PFSK-1 (cell line): ENCODE measurements at regions not wholly inside any gene's neighbourhood (a gene's known extent, or its start where the extent isn't known, plus 50 kb on each side); places are given as distances from the start of the nearest gene placed in this dataset.

Source experiments
- FOXP2 ChIP-seq: optimal IDR thresholded peaks from 2 replicates; pipeline ENCODE3; 2011; ENCODE audit warnings: borderline replicate concordance, control low read depth, inconsistent platforms; ENCODE audit not compliant: insufficient read depth; ENCODE audit errors: extremely low read length, extremely low read depth
- POLR2AphosphoS5 ChIP-seq: IDR thresholded peaks from 2 replicates; pipeline ENCODE4 v1.6.1; 2012; ENCODE audit warnings: low read depth, mild to moderate bottlenecking, control low read depth, low read length, moderate library complexity
- REST ChIP-seq, 2 experiments: IDR thresholded peaks; 2 replicates each; pipeline versions ENCODE4 v1.6.1 to v1.8.0; 2011 to 2012; ENCODE audit warnings: low read depth in 2 of 2, low read length in 2 of 2, control low read depth in 1 of 2, inconsistent platforms in 1 of 2, mild to moderate bottlenecking in 1 of 2, moderate library complexity in 1 of 2; ENCODE audit not compliant: insufficient read depth in 1 of 2
- SIN3A ChIP-seq: IDR thresholded peaks from 2 replicates; pipeline ENCODE4 v1.6.1; 2012; ENCODE audit warnings: mild to moderate bottlenecking, low read length, moderate library complexity, borderline replicate concordance; ENCODE audit not compliant: insufficient read depth
- TAF1 ChIP-seq: IDR thresholded peaks from 2 replicates; pipeline ENCODE4 v1.6.1; 2012; ENCODE audit warnings: low read length, control low read depth, borderline replicate concordance; ENCODE audit not compliant: insufficient read depth

- TF ChIP-seq TAF1, result no peak
- no peak for TF ChIP-seq SIN3A
- no peak for TF ChIP-seq REST (IDR thresholded peaks at IDR 0.05; ENCODE audit: insufficient read depth in 1 of 2, low read depth in 2 of 2, low read length in 2 of 2)
- no peak for TF ChIP-seq POLR2AphosphoS5
- TF ChIP-seq FOXP2, result no peak
These were observed 2810.0 kb downstream of the PCDH9 start for GRCh38 chr13:64420181-64420580.

GRCh38 chr13:64417581-64417980 is 2812.6 kb downstream of the PCDH9 start:
- TF ChIP-seq FOXP2 (no peak), REST (IDR thresholded peaks at IDR 0.05; ENCODE audit: insufficient read depth in 1 of 2, low read depth in 2 of 2, low read length in 2 of 2) (no peak), POLR2AphosphoS5 (no peak), SIN3A (no peak), TAF1 (no peak)

- TF ChIP-seq POLR2AphosphoS5 (no peak), REST (IDR thresholded peaks at IDR 0.05; ENCODE audit: insufficient read depth in 1 of 2, low read depth in 2 of 2, low read length in 2 of 2) (no peak), TAF1 (no peak)
These were observed 2815.8 kb downstream of the PCDH9 start for GRCh38 chr13:64414381-64414780.

- no peak for TF ChIP-seq TAF1
- no peak for TF ChIP-seq POLR2AphosphoS5
- no peak for TF ChIP-seq SIN3A
- TF ChIP-seq FOXP2, result no peak
- no peak for TF ChIP-seq REST (IDR thresholded peaks at IDR 0.05; ENCODE audit: insufficient read depth in 1 of 2, low read depth in 2 of 2, low read length in 2 of 2)
These were observed 2816.6 kb downstream of the PCDH9 start for GRCh38 chr13:64413529-64413928.

- TF ChIP-seq FOXP2, result no peak
- TF ChIP-seq SIN3A, result no peak
- no peak for TF ChIP-seq REST (IDR thresholded peaks at IDR 0.05; ENCODE audit: insufficient read depth in 1 of 2, low read depth in 2 of 2, low read length in 2 of 2)
- no peak for TF ChIP-seq POLR2AphosphoS5
- TF ChIP-seq TAF1, result no peak
These were observed 2819.7 kb downstream of the PCDH9 start for GRCh38 chr13:64410276-64411053.
